CD14-positive monocyte (primary cell): ENCODE measurements at regions not wholly inside any gene's neighbourhood (a gene's known extent, or its start where the extent isn't known, plus 50 kb on each side); places are given as distances from the start of the nearest gene placed in this dataset.
"Not testable (repeated sequence)": the region's sequence is repeated elsewhere in the genome, so short reads cannot be mapped to it uniquely, and the experiment has no call there.

Source experiments
- DNase-seq, 3 donors: peaks; one replicate each; pipeline ENCODE4 v3.0.0-alpha.2; 2011 to 2022
- H2AFZ ChIP-seq: 2 replicates; pipeline ENCODE4 v1.6.0; 2012; ENCODE audit warnings: mild to moderate bottlenecking, low read depth, low read length, inconsistent platforms; ENCODE audit not compliant: insufficient read depth, poor library complexity, severe bottlenecking
- H3K27ac ChIP-seq, 2 donors: 1 replicate in 1 of 2; 2 replicates in 1 of 2; pipeline ENCODE4 v1.5.1; 2012 to 2013; ENCODE audit warnings: low read length in 2 of 2, control low read depth in 1 of 2, inconsistent platforms in 1 of 2, low read depth in 1 of 2, mild to moderate bottlenecking in 1 of 2
- H3K27me3 ChIP-seq, 2 donors: one replicate each; pipeline versions ENCODE4 v1.6.0 to v1.6.1; 2011 to 2013; ENCODE audit warnings: low read length in 2 of 2; ENCODE audit not compliant: control insufficient read depth in 2 of 2, insufficient read depth in 2 of 2
- H3K36me3 ChIP-seq, 2 donors: replicated peaks in 1 of 2; 1 replicate in 1 of 2; 2 replicates in 1 of 2; pipeline versions ENCODE4 v1.5.1 to v1.6.1; 2012 to 2013; ENCODE audit warnings: low read length in 2 of 2, control low read depth in 1 of 2, inconsistent platforms in 1 of 2, mild to moderate bottlenecking in 1 of 2; ENCODE audit not compliant: insufficient read depth in 2 of 2, control insufficient read depth in 1 of 2
- H3K4me1 ChIP-seq, 2 donors: 1 replicate in 1 of 2; 2 replicates in 1 of 2; pipeline versions ENCODE4 v1.5.1 to v1.6.1; 2012 to 2013; ENCODE audit warnings: low read length in 2 of 2, control low read depth in 1 of 2, inconsistent platforms in 1 of 2, mild to moderate bottlenecking in 1 of 2, moderate library complexity in 1 of 2; ENCODE audit not compliant: insufficient read depth in 2 of 2, control insufficient read depth in 1 of 2
- H3K4me2 ChIP-seq: replicated peaks from 2 replicates; pipeline ENCODE3; 2012; ENCODE audit warnings: low read length, moderate library complexity, mild to moderate bottlenecking; ENCODE audit not compliant: poor library complexity, severe bottlenecking; ENCODE audit errors: extremely low read depth
- H3K4me3 ChIP-seq, 3 experiments: fragments of 200-600 bp in 1 of 3; sonication (generic) in 1 of 3; replicated peaks in 1 of 3; 1 replicate in 2 of 3; 2 replicates in 1 of 3; pipeline ENCODE4 v1.5.1; 2011 to 2013; ENCODE audit warnings: low read length in 3 of 3, mild to moderate bottlenecking in 3 of 3, control low read depth in 2 of 3, low read depth in 2 of 3, inconsistent platforms in 1 of 3, moderate library complexity in 1 of 3
- H3K79me2 ChIP-seq: 2 replicates; pipeline ENCODE4 v1.6.0; 2012; ENCODE audit warnings: mild to moderate bottlenecking, control low read depth, inconsistent platforms, low read length, moderate library complexity; ENCODE audit not compliant: insufficient read depth
- H3K9ac ChIP-seq: 2 replicates; pipeline ENCODE4 v1.6.0; 2017; ENCODE audit warnings: low read length, mild to moderate bottlenecking; ENCODE audit not compliant: insufficient read depth, poor library complexity, severe bottlenecking
- H3K9me3 ChIP-seq, 2 donors: replicated peaks in 1 of 2; 1 replicate in 1 of 2; 2 replicates in 1 of 2; pipeline versions ENCODE4 v1.5.1 to v1.6.1; 2012 to 2013; ENCODE audit warnings: low read length in 2 of 2, control low read depth in 1 of 2; ENCODE audit not compliant: control insufficient read depth in 1 of 2, insufficient read depth in 1 of 2
- H4K20me1 ChIP-seq: 2 replicates; pipeline ENCODE4 v1.6.0; 2012; ENCODE audit warnings: mild to moderate bottlenecking, low read length, control low read depth, moderate library complexity; ENCODE audit not compliant: insufficient read depth
- H3K27ac Mint-ChIP-seq, 7 donors: one replicate each; pipeline ENCODE4 v1.8.0; 2020; ENCODE audit warnings: mild to moderate bottlenecking in 7 of 7, mixed read lengths in 7 of 7, moderate library complexity in 6 of 7, inconsistent platforms in 2 of 7
- H3K27me3 Mint-ChIP-seq, 3 donors: one replicate each; pipeline ENCODE4 v1.8.0; 2021 to 2022; ENCODE audit warnings: low read depth in 3 of 3, mild to moderate bottlenecking in 3 of 3, mixed read lengths in 3 of 3, moderate library complexity in 3 of 3, inconsistent platforms in 1 of 3
- H3K36me3 Mint-ChIP-seq, 2 donors: one replicate each; pipeline ENCODE4 v1.8.0; 2020; ENCODE audit warnings: mixed read lengths in 2 of 2, inconsistent platforms in 1 of 2, mild to moderate bottlenecking in 1 of 2
- H3K4me1 Mint-ChIP-seq: one replicate; pipeline ENCODE4 v1.8.0; 2020; ENCODE audit warnings: mild to moderate bottlenecking, mixed read lengths
- H3K4me3 Mint-ChIP-seq, 2 donors: one replicate each; pipeline ENCODE4 v1.8.0; 2020; ENCODE audit warnings: mild to moderate bottlenecking in 2 of 2, mixed read lengths in 2 of 2, moderate library complexity in 1 of 2
- H3K9me3 Mint-ChIP-seq, 7 donors: one replicate each; pipeline ENCODE4 v1.8.0; 2020 to 2022; ENCODE audit warnings: mixed read lengths in 7 of 7, mild to moderate bottlenecking in 6 of 7, moderate library complexity in 6 of 7, inconsistent platforms in 2 of 7
- CTCF ChIP-seq: fragments of 200-600 bp; IDR thresholded peaks from one replicate; pipeline ENCODE4 v1.8.0; 2022; ENCODE audit warnings: antibody characterized with exemption, mild to moderate bottlenecking
- WGBS: methylation state at CpG from one replicate; pipeline ENCODE4 v1.1.5; 2013; ENCODE audit warnings: missing lambda C conversion rate; ENCODE audit not compliant: insufficient coverage; 5-methylcytosine and 5-hydroxymethylcytosine counted together
- intact Hi-C, 2 donors: fragments of 100-400 bp; cut with micrococcal nuclease; formaldehyde crosslinking; loops; one replicate each; pipeline versions ENCODE4 v1.15.0 to v1.15.1; 2023

GRCh38 chr10:64430690-64431323 lies 909.6 kb downstream of the REEP3 start:
- Histone ChIP-seq H3K9ac (no peak overlapping the region), H3K9me3 (no peaks in the 10 kb centered on the region), H3K36me3 (no peaks in the 10 kb centered on the region), H3K4me2 (no peak overlapping the region), H3K27me3 (no peaks in the 10 kb centered on the region), H3K4me1 (no peaks in the 10 kb centered on the region), H2AFZ (no peak overlapping the region), H3K4me3 (no peak overlapping the region), H3K27ac (no peak overlapping the region), H4K20me1 (no peaks in the 10 kb centered on the region), H3K79me2 (no peaks in the 10 kb centered on the region)
- no CpG with 5 or more reads among the region's 2 CpGs for WGBS
- no peak for DNase-seq
- no peaks in the 10 kb centered on the region for H3K36me3 Mint-ChIP-seq
- TF ChIP-seq CTCF = no peak
- H3K4me3 Mint-ChIP-seq = no peak overlapping the region
- H3K27ac Mint-ChIP-seq = no peak overlapping the region
- intact Hi-C loops = no loop called here
- peaks cover 0 to 4% (median 0%) of the 10 kb centered on the region in 7 donors for H3K9me3 Mint-ChIP-seq
- peaks cover 0 to 2% (median 1%) of the 10 kb centered on the region in 3 donors for H3K27me3 Mint-ChIP-seq
- no peaks in the 10 kb centered on the region for H3K4me1 Mint-ChIP-seq

GRCh38 chr10:64441872-64442271 lies 920.7 kb downstream of the REEP3 start:
- H3K36me3 Mint-ChIP-seq, H3K9me3 ChIP-seq, H3K4me1 ChIP-seq, H3K4me2 ChIP-seq, H3K9me3 Mint-ChIP-seq, H3K27me3 ChIP-seq, DNase-seq, intact Hi-C loops, H3K79me2 ChIP-seq, H2AFZ ChIP-seq, H3K4me3 ChIP-seq, H3K36me3 ChIP-seq, H3K4me1 Mint-ChIP-seq, H3K4me3 Mint-ChIP-seq, H3K27ac Mint-ChIP-seq, H3K27ac ChIP-seq, H3K27me3 Mint-ChIP-seq, H4K20me1 ChIP-seq, H3K9ac ChIP-seq: not testable (repeated sequence)
- WGBS = 92% methylated on average over 14 of the region's 14 CpGs
